OCI-LY1 (cell line): ENCODE measurements at regions not wholly inside any gene's neighbourhood (a gene's known extent, or its start where the extent isn't known, plus 50 kb on each side); places are given as distances from the start of the nearest gene placed in this dataset.

Experiments
- H2AFZ ChIP-seq: fragments of 200-600 bp; sonication (generic), shearing (Covaris generic); 2 replicates; pipeline ENCODE4 v1.6.0; 2014; ENCODE audit warnings: antibody characterized with exemption, mild to moderate bottlenecking, low read length
- H3F3A ChIP-seq: fragments of 200-600 bp; sonication (generic), shearing (Covaris generic); 2 replicates; pipeline ENCODE4 v1.6.0; 2014; ENCODE audit warnings: mild to moderate bottlenecking, antibody characterized with exemption, low read length, moderate library complexity; ENCODE audit not compliant: insufficient read depth
- H3K27ac ChIP-seq: fragments of 200-600 bp; sonication (generic); 2 replicates; pipeline ENCODE4 v1.5.1; 2014; ENCODE audit warnings: low read length, mixed run types, mild to moderate bottlenecking, low read depth; ENCODE audit not compliant: poor library complexity, severe bottlenecking
- H3K27me3 ChIP-seq: fragments of 200-600 bp; sonication (generic); 2 replicates; pipeline ENCODE4 v1.6.0; 2014; ENCODE audit warnings: antibody characterized with exemption, mild to moderate bottlenecking, low read length, moderate library complexity; ENCODE audit not compliant: insufficient read depth
- H3K36me3 ChIP-seq: fragments of 200-600 bp; sonication (generic); 2 replicates; pipeline ENCODE4 v1.6.1; 2014; ENCODE audit warnings: mild to moderate bottlenecking, antibody characterized with exemption, low read length, moderate library complexity, mixed read lengths; ENCODE audit not compliant: insufficient read depth
- H3K4me1 ChIP-seq: fragments of 200-600 bp; sonication (generic); 2 replicates; pipeline ENCODE4 v1.5.1; 2014; ENCODE audit warnings: mild to moderate bottlenecking, low read length, moderate library complexity; ENCODE audit not compliant: insufficient read depth, severe bottlenecking
- H3K4me2 ChIP-seq: fragments of 200-600 bp; sonication (generic), shearing (Covaris generic); 2 replicates; pipeline ENCODE4 v1.6.1; 2014; ENCODE audit warnings: low read length
- H3K4me3 ChIP-seq: fragments of 200-600 bp; sonication (generic); 2 replicates; pipeline ENCODE4 v1.5.1; 2014; ENCODE audit warnings: low read length, low read depth, mild to moderate bottlenecking, mixed read lengths; ENCODE audit not compliant: poor library complexity, severe bottlenecking
- H3K79me2 ChIP-seq: fragments of 200-600 bp; shearing (Covaris generic); 2 replicates; pipeline ENCODE4 v1.6.1; 2016; ENCODE audit warnings: mixed run types, low read length, mixed read lengths; ENCODE audit not compliant: insufficient read depth
- H3K9ac ChIP-seq: fragments of 200-600 bp; sonication (generic), shearing (Covaris generic); 2 replicates; pipeline ENCODE4 v1.6.1; 2014; ENCODE audit warnings: mild to moderate bottlenecking, low read length, mixed read lengths
- H3K9me2 ChIP-seq: fragments of 200-600 bp; sonication (generic), shearing (Covaris generic); 2 replicates; pipeline ENCODE4 v1.6.1; 2014; ENCODE audit warnings: low read depth, mild to moderate bottlenecking, low read length, mixed read lengths
- H3K9me3 ChIP-seq: fragments of 200-600 bp; shearing (Covaris generic); 2 replicates; pipeline ENCODE4 v1.6.1; 2014; ENCODE audit warnings: low read length, mixed read lengths
- H4K20me1 ChIP-seq: fragments of 200-600 bp; sonication (generic), shearing (Covaris generic); 2 replicates; pipeline ENCODE4 v1.6.0; 2016; ENCODE audit warnings: mild to moderate bottlenecking, low read length; ENCODE audit not compliant: insufficient read depth
- EZH2 ChIP-seq: fragments of 200-600 bp; sonication (generic), shearing (Covaris generic); IDR thresholded peaks from 2 replicates; pipeline ENCODE4 v1.8.0; 2017; ENCODE audit warnings: borderline replicate concordance, mixed run types, mild to moderate bottlenecking, antibody characterized with exemption, low read length, moderate library complexity, mixed read lengths
- TF ChIP-seq, protein P1 (sequence below): fragments of 200-600 bp; sonication (generic), shearing (Covaris generic); IDR thresholded peaks from 2 replicates; pipeline ENCODE4 v1.5.1; 2017; ENCODE audit warnings: mild to moderate bottlenecking, antibody characterized with exemption, low read length, moderate library complexity, mixed read lengths

DNA sequence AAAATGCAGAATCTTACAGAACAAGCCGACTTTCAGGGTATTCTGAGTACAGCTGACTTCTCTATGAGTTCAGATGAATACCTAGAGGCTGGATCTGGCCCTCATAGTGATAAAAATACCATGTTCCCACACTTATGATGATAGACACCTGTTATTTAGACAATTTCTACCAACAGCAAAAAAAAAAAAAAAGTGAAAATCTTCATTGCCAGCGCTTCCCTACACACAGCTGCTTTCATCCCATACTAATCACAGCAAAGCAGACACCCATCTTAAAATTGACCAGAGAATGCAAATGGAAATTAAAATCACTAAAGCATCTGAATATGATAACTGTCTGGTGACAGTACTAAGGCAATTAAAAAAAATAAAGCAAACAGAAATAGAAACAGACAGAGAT is 132.1 kb upstream of the ADGRL3 start:
- Histone ChIP-seq H3K27me3 (no peaks in the 10 kb centered on the region), H4K20me1 (no peaks in the 10 kb centered on the region)

DNA sequence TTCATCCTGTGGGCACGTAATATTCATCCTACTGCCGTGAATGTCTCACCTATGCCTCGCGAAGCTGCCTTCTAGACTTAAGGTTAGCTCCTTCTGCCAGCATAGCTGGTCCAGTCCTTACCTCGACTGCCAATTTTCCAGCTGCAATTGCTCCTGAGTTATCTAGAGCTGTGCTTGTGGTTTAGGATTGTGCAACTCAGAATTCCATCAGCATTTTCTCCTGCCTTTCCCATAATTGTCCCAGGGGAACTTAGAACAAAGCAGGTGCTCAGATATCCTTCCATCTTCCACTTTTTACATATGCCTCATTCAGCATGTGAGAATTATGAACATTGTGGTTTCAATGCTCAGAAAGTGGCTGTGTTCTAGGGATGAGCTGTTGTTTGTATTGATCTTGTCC is 131.4 kb upstream of the ADGRL3 start:
- Histone ChIP-seq H3K4me2 (no peak overlapping the region), H3K9me2 (no peaks in the 10 kb centered on the region), H3K4me3 (no peak overlapping the region), H3K36me3 (no peaks in the 10 kb centered on the region), H4K20me1 (no peaks in the 10 kb centered on the region), H3K27me3 (no peaks in the 10 kb centered on the region), H2AFZ (no peak overlapping the region), H3K4me1 (no peaks in the 10 kb centered on the region), H3K27ac (no peak overlapping the region), H3K9ac (no peak overlapping the region), H3K9me3 (no peaks in the 10 kb centered on the region), H3K79me2 (no peaks in the 10 kb centered on the region), H3F3A (no peaks in the 10 kb centered on the region)
- TF ChIP-seq, protein P1, sequence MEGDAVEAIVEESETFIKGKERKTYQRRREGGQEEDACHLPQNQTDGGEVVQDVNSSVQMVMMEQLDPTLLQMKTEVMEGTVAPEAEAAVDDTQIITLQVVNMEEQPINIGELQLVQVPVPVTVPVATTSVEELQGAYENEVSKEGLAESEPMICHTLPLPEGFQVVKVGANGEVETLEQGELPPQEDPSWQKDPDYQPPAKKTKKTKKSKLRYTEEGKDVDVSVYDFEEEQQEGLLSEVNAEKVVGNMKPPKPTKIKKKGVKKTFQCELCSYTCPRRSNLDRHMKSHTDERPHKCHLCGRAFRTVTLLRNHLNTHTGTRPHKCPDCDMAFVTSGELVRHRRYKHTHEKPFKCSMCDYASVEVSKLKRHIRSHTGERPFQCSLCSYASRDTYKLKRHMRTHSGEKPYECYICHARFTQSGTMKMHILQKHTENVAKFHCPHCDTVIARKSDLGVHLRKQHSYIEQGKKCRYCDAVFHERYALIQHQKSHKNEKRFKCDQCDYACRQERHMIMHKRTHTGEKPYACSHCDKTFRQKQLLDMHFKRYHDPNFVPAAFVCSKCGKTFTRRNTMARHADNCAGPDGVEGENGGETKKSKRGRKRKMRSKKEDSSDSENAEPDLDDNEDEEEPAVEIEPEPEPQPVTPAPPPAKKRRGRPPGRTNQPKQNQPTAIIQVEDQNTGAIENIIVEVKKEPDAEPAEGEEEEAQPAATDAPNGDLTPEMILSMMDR: no peak
- no peak for TF ChIP-seq EZH2

More for the DNA sequence above, 132.1 kb upstream of the ADGRL3 start:
- no peak overlapping the region for H3K9ac ChIP-seq
- no peaks in the 10 kb centered on the region for H3K79me2 ChIP-seq
- no peak overlapping the region for H3K4me2 ChIP-seq
- H3K9me3 ChIP-seq: no peaks in the 10 kb centered on the region
- no peaks in the 10 kb centered on the region for H3F3A ChIP-seq
- no peaks in the 10 kb centered on the region for H3K36me3 ChIP-seq
- no peak overlapping the region for H3K4me3 ChIP-seq
- no peaks in the 10 kb centered on the region for H3K9me2 ChIP-seq
- no peak for TF ChIP-seq EZH2
- TF ChIP-seq, protein P1: no peak
- no peak overlapping the region for H2AFZ ChIP-seq
- no peaks in the 10 kb centered on the region for H3K4me1 ChIP-seq
- no peak overlapping the region for H3K27ac ChIP-seq

DNA sequence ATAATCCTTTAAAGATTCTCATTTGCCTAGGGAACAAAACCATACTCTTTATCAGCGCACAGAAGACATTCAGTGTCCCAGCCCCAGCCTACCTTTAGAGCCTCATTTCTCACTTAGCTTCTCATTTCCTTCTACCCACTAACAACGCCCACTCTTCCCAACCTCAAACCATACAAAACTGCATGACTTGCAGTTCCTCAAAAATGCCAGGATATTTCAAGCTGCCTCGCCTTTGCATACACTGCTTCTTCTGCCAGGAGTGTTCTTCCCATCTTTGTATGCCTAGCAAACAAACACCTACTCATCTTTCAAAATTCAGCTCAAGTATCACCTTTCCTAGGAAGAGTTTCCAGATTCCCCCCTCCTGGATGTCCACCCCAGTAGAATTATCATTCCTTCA is 129.9 kb upstream of the ADGRL3 start:
- TF ChIP-seq, protein P1: no peak
- TF ChIP-seq EZH2: no peak
- H4K20me1 ChIP-seq: no peaks in the 10 kb centered on the region
- H3K27ac ChIP-seq: no peak overlapping the region
- H3K4me3 ChIP-seq: no peak overlapping the region
- H3K79me2 ChIP-seq: no peaks in the 10 kb centered on the region
- H3K9me3 ChIP-seq: no peaks in the 10 kb centered on the region
- no peaks in the 10 kb centered on the region for H3K4me1 ChIP-seq
- H2AFZ ChIP-seq: no peak overlapping the region
- no peaks in the 10 kb centered on the region for H3K9me2 ChIP-seq
- H3K4me2 ChIP-seq: no peak overlapping the region
- H3K9ac ChIP-seq: no peak overlapping the region
- no peaks in the 10 kb centered on the region for H3K27me3 ChIP-seq
- H3F3A ChIP-seq: no peaks in the 10 kb centered on the region
- no peaks in the 10 kb centered on the region for H3K36me3 ChIP-seq
